ENCODE measurements at regions not wholly inside any gene's neighbourhood (a gene's known extent, or its start where the extent isn't known, plus 50 kb on each side); places are given as distances from the start of the nearest gene placed in this dataset.

DNA sequence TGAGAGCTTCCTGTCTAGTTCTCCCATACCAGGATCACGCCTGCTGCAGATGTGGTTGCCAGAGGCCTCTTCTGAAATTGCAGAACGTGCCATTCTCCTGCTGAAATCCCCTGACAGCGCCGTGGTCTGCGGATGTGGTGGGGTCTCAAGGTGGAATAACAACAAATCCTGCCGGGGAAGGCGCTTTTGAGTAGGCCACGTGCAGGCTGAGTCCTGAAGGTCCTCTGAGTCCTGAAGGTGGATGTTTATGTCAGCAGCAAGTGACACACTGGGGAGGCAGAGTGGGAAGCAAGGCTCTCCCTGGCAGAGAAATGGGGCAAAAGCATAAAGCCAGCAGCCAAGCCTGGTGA, 241.4 kb downstream of the MYCN start:
- TF ChIP-seq, protein P1, sequence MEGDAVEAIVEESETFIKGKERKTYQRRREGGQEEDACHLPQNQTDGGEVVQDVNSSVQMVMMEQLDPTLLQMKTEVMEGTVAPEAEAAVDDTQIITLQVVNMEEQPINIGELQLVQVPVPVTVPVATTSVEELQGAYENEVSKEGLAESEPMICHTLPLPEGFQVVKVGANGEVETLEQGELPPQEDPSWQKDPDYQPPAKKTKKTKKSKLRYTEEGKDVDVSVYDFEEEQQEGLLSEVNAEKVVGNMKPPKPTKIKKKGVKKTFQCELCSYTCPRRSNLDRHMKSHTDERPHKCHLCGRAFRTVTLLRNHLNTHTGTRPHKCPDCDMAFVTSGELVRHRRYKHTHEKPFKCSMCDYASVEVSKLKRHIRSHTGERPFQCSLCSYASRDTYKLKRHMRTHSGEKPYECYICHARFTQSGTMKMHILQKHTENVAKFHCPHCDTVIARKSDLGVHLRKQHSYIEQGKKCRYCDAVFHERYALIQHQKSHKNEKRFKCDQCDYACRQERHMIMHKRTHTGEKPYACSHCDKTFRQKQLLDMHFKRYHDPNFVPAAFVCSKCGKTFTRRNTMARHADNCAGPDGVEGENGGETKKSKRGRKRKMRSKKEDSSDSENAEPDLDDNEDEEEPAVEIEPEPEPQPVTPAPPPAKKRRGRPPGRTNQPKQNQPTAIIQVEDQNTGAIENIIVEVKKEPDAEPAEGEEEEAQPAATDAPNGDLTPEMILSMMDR (IDR thresholded peaks at IDR 0.05) = no peak
- TF ChIP-seq POLR2A (IDR thresholded peaks at IDR 0.05) = no peak
